GM12878 (cell line): ENCODE measurements at regions not wholly inside any gene's neighbourhood (a gene's known extent, or its start where the extent isn't known, plus 50 kb on each side); places are given as distances from the start of the nearest gene placed in this dataset.

ENCODE experiments used
- ATAC-seq: fragments of 200-7000 bp; cut with Tn5 transposase; 3 replicates; pipeline ENCODE4 v1.9.1; 2020; ENCODE audit warnings: mild to moderate bottlenecking, moderate library complexity
- BruUV-seq: library from RNA; stranded (reverse); fragments of 400-500 nt; replicated peaks from 2 replicates; lab custom pipeline; 2021; lab: Mats Ljungman, UMichigan
- CTCF ChIA-PET: fragments of 300-600 bp; sonication (Branson Sonifier 250); formaldehyde crosslinking; extraction: SDS; loops from one replicate; lab custom pipeline; 2021; ENCODE audit warnings: inconsistent platforms; lab: Yijun Ruan, JAX
- POLR2A ChIA-PET: fragments of 350-600 bp; formaldehyde crosslinking; extraction: SDS; loops from one replicate; lab custom pipeline; 2021; ENCODE audit warnings: inconsistent platforms; lab: Charles Lee
- RAD21 ChIA-PET: fragments of 300-600 bp; sonication (Branson Sonifier 250); formaldehyde crosslinking; loops from one replicate; lab custom pipeline; 2023; ENCODE audit warnings: antibody characterized with exemption; ENCODE audit not compliant: unreplicated experiment; lab: Charles Lee
- SMC1A ChIA-PET: fragments of 300-600 bp; sonication (Branson Sonifier 250); formaldehyde crosslinking; loops from one replicate; lab custom pipeline; 2023; ENCODE audit not compliant: unreplicated experiment, uncharacterized antibody; lab: Charles Lee
- DNase-seq: peaks from one replicate; pipeline ENCODE4 v3.0.0-alpha.2; 2011; ENCODE audit warnings: low read depth, low spot score
- FAIRE-seq: peaks from 3 replicates; lab custom pipeline; 2011; peaks lifted over from hg19 to GRCh38; lab: Jason Lieb, UNC
- H2AFZ ChIP-seq: 2 replicates; pipeline ENCODE4 v1.6.0; 2011; ENCODE audit warnings: low read depth, low read length, control low read depth; ENCODE audit not compliant: control insufficient read depth
- H3K27ac ChIP-seq: 2 replicates; pipeline ENCODE4 v1.5.1; 2011; ENCODE audit warnings: control low read depth; ENCODE audit not compliant: control insufficient read depth, insufficient read depth
- H3K27me3 ChIP-seq, 2 experiments: replicated peaks in 1 of 2; 2 replicates each; pipeline versions ENCODE4 v1.6.0 to v1.6.1; 2011; ENCODE audit warnings: low read length in 1 of 2; ENCODE audit not compliant: control insufficient read depth in 2 of 2, insufficient read depth in 2 of 2
- H3K36me3 ChIP-seq, 2 experiments: 2 replicates each; pipeline ENCODE4 v1.5.1; 2011; ENCODE audit warnings: low read length in 1 of 2; ENCODE audit not compliant: control insufficient read depth in 2 of 2, insufficient read depth in 2 of 2
- H3K4me1 ChIP-seq: 2 replicates; pipeline ENCODE4 v1.6.1; 2011; ENCODE audit warnings: mild to moderate bottlenecking, low read length, moderate library complexity, mixed read lengths; ENCODE audit not compliant: control insufficient read depth, insufficient read depth
- H3K4me2 ChIP-seq: 2 replicates; pipeline ENCODE4 v1.6.0; 2011; ENCODE audit warnings: control low read depth; ENCODE audit not compliant: control insufficient read depth, insufficient read depth
- H3K4me3 ChIP-seq: fragments of 200-600 bp; sonication (generic); 2 replicates; pipeline ENCODE4 v1.5.1; 2016
- H3K79me2 ChIP-seq: 2 replicates; pipeline ENCODE4 v1.6.0; 2011; ENCODE audit warnings: low read length; ENCODE audit not compliant: control insufficient read depth, insufficient read depth
- H3K9ac ChIP-seq: 2 replicates; pipeline ENCODE4 v1.8.0; 2011; ENCODE audit warnings: low read length, control low read depth, mixed read lengths; ENCODE audit not compliant: control insufficient read depth, insufficient read depth
- H3K9me3 ChIP-seq: replicated peaks from 3 replicates; pipeline ENCODE4 v1.5.1; 2011; ENCODE audit warnings: mild to moderate bottlenecking, low read length; ENCODE audit not compliant: control insufficient read depth, insufficient read depth
- H4K20me1 ChIP-seq: 2 replicates; pipeline ENCODE4 v1.6.0; 2011; ENCODE audit not compliant: control insufficient read depth, insufficient read depth
- EGR1 ChIP-seq, 2 experiments: IDR thresholded peaks; 1 replicate in 1 of 2; 2 replicates in 1 of 2; pipeline ENCODE4 v1.6.1; 2011 to 2012; ENCODE audit warnings: low read depth in 2 of 2, low read length in 2 of 2, borderline replicate concordance in 1 of 2, mild to moderate bottlenecking in 1 of 2, moderate library complexity in 1 of 2
- HDGF ChIP-seq: fragments of 450-650 bp; IDR thresholded peaks from 2 replicates; pipeline ENCODE4 v1.6.1; 2016; ENCODE audit warnings: antibody characterized with exemption
- SMARCA5 ChIP-seq: fragments of 450-650 bp; IDR thresholded peaks from 2 replicates; pipeline ENCODE4 v1.6.1; 2017; ENCODE audit warnings: mild to moderate bottlenecking
- STAT1 ChIP-seq: fragments of 450-650 bp; conservative IDR thresholded peaks from 2 replicates; pipeline ENCODE4 v1.6.1; 2014; ENCODE audit warnings: antibody characterized with exemption, mild to moderate bottlenecking
- SUPT20H ChIP-seq: IDR thresholded peaks from 2 replicates; pipeline ENCODE4 v1.6.1; 2011; ENCODE audit warnings: low read depth, mild to moderate bottlenecking, low read length, moderate library complexity, borderline replicate concordance; ENCODE audit not compliant: control insufficient read depth
- ZNF622 ChIP-seq: fragments of 450-650 bp; IDR thresholded peaks from 2 replicates; pipeline ENCODE4 v1.6.1; 2017; ENCODE audit warnings: mild to moderate bottlenecking, inconsistent platforms
- WGBS: methylation state at CpG from one replicate; pipeline ENCODE4 v1.1.6; 2016; ENCODE audit warnings: low lambda C conversion rate; ENCODE audit not compliant: insufficient replicate concordance, insufficient coverage; ENCODE audit errors: missing lambda C conversion rate; 5-methylcytosine and 5-hydroxymethylcytosine counted together
- in situ Hi-C: fragments of 300-500 bp; cut with MboI; formaldehyde crosslinking; loops from 9 replicates; pipeline ENCODE4 v1.14.3; 2018; ENCODE audit warnings: mixed read lengths
- intact Hi-C: fragments of 100-400 bp; cut with micrococcal nuclease; formaldehyde crosslinking; loops from one replicate; pipeline ENCODE4 v1.14.2; 2022; ENCODE audit not compliant: unreplicated experiment
- TF ChIP-seq, protein P1 (sequence below): fragments of 450-650 bp; IDR thresholded peaks from 2 replicates; pipeline ENCODE4 v1.6.1; 2017; ENCODE audit warnings: low read depth, mild to moderate bottlenecking, moderate library complexity
- TF ChIP-seq, protein P2 (sequence below): fragments of 450-650 bp; IDR thresholded peaks from 2 replicates; pipeline ENCODE4 v1.6.1; 2016; ENCODE audit warnings: mild to moderate bottlenecking
- TF ChIP-seq, protein P3 (sequence below): IDR thresholded peaks from 2 replicates; pipeline ENCODE4 v1.6.1; 2012; ENCODE audit warnings: mild to moderate bottlenecking, low read depth, low read length
- TF ChIP-seq, protein P4 (sequence below): IDR thresholded peaks from 2 replicates; pipeline ENCODE4 v1.6.1; 2011; ENCODE audit warnings: low read depth, low read length, improper control_type of control experiment, borderline replicate concordance
- TF ChIP-seq, protein P5 (sequence below): IDR thresholded peaks from 2 replicates; pipeline ENCODE4 v1.6.1; 2012; ENCODE audit warnings: low read depth, low read length, improper control_type of control experiment

DNA sequence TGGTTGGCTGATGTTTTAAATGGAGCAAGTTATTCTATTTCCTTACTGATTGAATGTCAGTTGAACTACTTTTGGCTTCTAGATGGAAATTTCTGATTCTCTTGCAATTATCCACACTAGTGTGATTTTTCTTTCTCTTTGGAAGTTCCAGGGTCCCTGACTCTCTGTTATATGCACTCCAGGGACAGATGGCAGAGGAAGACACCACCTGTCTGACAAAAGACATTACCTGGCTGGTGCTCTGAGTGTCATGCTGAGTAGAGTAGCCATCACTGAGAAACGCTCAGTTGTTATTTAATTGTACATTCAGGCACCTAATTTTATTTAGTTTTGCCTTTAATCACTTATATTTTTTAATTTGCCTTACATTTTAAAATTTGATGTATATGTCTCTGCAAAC, 105.4 kb upstream of the TLL1 start (continued):
- TF ChIP-seq, protein P1, sequence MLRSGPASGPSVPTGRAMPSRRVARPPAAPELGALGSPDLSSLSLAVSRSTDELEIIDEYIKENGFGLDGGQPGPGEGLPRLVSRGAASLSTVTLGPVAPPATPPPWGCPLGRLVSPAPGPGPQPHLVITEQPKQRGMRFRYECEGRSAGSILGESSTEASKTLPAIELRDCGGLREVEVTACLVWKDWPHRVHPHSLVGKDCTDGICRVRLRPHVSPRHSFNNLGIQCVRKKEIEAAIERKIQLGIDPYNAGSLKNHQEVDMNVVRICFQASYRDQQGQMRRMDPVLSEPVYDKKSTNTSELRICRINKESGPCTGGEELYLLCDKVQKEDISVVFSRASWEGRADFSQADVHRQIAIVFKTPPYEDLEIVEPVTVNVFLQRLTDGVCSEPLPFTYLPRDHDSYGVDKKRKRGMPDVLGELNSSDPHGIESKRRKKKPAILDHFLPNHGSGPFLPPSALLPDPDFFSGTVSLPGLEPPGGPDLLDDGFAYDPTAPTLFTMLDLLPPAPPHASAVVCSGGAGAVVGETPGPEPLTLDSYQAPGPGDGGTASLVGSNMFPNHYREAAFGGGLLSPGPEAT, result no peak
- no peak for TF ChIP-seq ZNF622
- TF ChIP-seq EGR1 (IDR thresholded peaks at IDR 0.05; ENCODE audit: borderline replicate concordance in 1 of 2, low read depth in 2 of 2, low read length in 2 of 2), result no peak
- TF ChIP-seq, protein P2, sequence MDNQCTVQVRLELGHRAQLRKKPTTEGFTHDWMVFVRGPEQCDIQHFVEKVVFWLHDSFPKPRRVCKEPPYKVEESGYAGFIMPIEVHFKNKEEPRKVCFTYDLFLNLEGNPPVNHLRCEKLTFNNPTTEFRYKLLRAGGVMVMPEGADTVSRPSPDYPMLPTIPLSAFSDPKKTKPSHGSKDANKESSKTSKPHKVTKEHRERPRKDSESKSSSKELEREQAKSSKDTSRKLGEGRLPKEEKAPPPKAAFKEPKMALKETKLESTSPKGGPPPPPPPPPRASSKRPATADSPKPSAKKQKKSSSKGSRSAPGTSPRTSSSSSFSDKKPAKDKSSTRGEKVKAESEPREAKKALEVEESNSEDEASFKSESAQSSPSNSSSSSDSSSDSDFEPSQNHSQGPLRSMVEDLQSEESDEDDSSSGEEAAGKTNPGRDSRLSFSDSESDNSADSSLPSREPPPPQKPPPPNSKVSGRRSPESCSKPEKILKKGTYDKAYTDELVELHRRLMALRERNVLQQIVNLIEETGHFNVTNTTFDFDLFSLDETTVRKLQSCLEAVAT, result no peak
- no peak for TF ChIP-seq STAT1
- TF ChIP-seq SMARCA5, result no peak
- no peak for TF ChIP-seq HDGF

DNA sequence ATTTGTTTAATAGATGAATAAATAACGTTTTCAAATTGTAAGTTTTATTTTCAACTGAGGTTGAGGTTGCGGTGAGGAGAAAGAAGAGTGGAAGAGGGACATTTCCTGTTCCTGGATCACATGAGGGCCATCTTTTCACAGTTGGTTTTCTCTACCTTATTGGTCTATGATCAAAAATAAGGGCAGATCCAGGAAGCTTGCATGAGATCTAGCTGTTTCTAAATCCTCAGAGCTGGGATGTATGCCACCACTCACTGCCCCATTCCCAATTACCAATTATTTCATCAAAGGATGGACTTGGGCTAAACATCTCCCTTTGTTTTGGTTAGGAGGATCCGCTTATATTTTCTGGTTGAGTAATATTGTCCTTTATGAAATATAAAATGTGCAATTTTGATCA, 104.8 kb upstream of the TLL1 start:
- H3K4me3 ChIP-seq, result no peak overlapping the region
- no peak overlapping the region for H3K27ac ChIP-seq
- H3K9me3 ChIP-seq, result no peaks in the 10 kb centered on the region
- intact Hi-C loops (no loop called here), in situ Hi-C loops (no loop called here)
- H2AFZ ChIP-seq, result no peak overlapping the region
- DNase-seq (no peak), ATAC-seq (no peak), FAIRE-seq (no peak)
- H3K4me1 ChIP-seq, result no peaks in the 10 kb centered on the region
- no TSS peak for BruUV-seq
- H3K36me3 ChIP-seq, result no peaks in the 10 kb centered on the region
- SMC1A ChIA-PET, result no interaction called here
- POLR2A ChIA-PET, result no interaction called here
- H4K20me1 ChIP-seq, result no peaks in the 10 kb centered on the region
- 29% methylated on average over 3 of the region's 3 CpGs for WGBS
- no peak overlapping the region for H3K4me2 ChIP-seq
- H3K27me3 ChIP-seq, result no peaks in the 10 kb centered on the region
- RAD21 ChIA-PET, result no interaction called here
- H3K79me2 ChIP-seq, result no peaks in the 10 kb centered on the region
- H3K9ac ChIP-seq, result no peak overlapping the region
- CTCF ChIA-PET, result no interaction called here
- TF ChIP-seq, protein P3, sequence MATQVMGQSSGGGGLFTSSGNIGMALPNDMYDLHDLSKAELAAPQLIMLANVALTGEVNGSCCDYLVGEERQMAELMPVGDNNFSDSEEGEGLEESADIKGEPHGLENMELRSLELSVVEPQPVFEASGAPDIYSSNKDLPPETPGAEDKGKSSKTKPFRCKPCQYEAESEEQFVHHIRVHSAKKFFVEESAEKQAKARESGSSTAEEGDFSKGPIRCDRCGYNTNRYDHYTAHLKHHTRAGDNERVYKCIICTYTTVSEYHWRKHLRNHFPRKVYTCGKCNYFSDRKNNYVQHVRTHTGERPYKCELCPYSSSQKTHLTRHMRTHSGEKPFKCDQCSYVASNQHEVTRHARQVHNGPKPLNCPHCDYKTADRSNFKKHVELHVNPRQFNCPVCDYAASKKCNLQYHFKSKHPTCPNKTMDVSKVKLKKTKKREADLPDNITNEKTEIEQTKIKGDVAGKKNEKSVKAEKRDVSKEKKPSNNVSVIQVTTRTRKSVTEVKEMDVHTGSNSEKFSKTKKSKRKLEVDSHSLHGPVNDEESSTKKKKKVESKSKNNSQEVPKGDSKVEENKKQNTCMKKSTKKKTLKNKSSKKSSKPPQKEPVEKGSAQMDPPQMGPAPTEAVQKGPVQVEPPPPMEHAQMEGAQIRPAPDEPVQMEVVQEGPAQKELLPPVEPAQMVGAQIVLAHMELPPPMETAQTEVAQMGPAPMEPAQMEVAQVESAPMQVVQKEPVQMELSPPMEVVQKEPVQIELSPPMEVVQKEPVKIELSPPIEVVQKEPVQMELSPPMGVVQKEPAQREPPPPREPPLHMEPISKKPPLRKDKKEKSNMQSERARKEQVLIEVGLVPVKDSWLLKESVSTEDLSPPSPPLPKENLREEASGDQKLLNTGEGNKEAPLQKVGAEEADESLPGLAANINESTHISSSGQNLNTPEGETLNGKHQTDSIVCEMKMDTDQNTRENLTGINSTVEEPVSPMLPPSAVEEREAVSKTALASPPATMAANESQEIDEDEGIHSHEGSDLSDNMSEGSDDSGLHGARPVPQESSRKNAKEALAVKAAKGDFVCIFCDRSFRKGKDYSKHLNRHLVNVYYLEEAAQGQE, result no peak
- TF ChIP-seq, protein P4, sequence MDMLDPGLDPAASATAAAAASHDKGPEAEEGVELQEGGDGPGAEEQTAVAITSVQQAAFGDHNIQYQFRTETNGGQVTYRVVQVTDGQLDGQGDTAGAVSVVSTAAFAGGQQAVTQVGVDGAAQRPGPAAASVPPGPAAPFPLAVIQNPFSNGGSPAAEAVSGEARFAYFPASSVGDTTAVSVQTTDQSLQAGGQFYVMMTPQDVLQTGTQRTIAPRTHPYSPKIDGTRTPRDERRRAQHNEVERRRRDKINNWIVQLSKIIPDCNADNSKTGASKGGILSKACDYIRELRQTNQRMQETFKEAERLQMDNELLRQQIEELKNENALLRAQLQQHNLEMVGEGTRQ, result no peak
- no peak for TF ChIP-seq SUPT20H
- TF ChIP-seq, protein P5, sequence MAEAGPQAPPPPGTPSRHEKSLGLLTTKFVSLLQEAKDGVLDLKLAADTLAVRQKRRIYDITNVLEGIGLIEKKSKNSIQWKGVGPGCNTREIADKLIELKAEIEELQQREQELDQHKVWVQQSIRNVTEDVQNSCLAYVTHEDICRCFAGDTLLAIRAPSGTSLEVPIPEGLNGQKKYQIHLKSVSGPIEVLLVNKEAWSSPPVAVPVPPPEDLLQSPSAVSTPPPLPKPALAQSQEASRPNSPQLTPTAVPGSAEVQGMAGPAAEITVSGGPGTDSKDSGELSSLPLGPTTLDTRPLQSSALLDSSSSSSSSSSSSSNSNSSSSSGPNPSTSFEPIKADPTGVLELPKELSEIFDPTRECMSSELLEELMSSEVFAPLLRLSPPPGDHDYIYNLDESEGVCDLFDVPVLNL, result no peak
